HFFc6 (cell line): ENCODE measurements at regions not wholly inside any gene's neighbourhood (a gene's known extent, or its start where the extent isn't known, plus 50 kb on each side); places are given as distances from the start of the nearest gene placed in this dataset.
"Not testable (repeated sequence)": the region's sequence is repeated elsewhere in the genome, so short reads cannot be mapped to it uniquely, and the experiment has no call there.

Experiments used
- DNase-seq: peaks from one replicate; pipeline ENCODE4 v3.0.0-alpha.2; 2018
- H3K27ac Mint-ChIP-seq: 2 replicates; pipeline ENCODE4 v1.8.0; 2020; ENCODE audit warnings: mild to moderate bottlenecking, mixed read lengths
- H3K27me3 Mint-ChIP-seq: 2 replicates; pipeline ENCODE4 v1.8.0; 2021; ENCODE audit warnings: mild to moderate bottlenecking, moderate library complexity, mixed read lengths; ENCODE audit not compliant: insufficient read depth
- H3K36me3 Mint-ChIP-seq: 2 replicates; pipeline ENCODE4 v1.8.0; 2021; ENCODE audit warnings: low read depth, mixed read lengths
- H3K4me1 Mint-ChIP-seq: 2 replicates; pipeline ENCODE4 v1.8.0; 2020; ENCODE audit warnings: low read depth, mixed read lengths
- H3K4me3 Mint-ChIP-seq: 2 replicates; pipeline ENCODE4 v1.8.0; 2020; ENCODE audit warnings: mild to moderate bottlenecking, moderate library complexity, mixed read lengths
- H3K9me3 Mint-ChIP-seq: 2 replicates; pipeline ENCODE4 v1.8.0; 2020; ENCODE audit warnings: mild to moderate bottlenecking, mixed read lengths
- CTCF ChIP-seq: fragments of 200-600 bp; sonication (generic); IDR thresholded peaks from 2 replicates; pipeline ENCODE4 v1.5.0; 2021; ENCODE audit warnings: antibody characterized with exemption, mild to moderate bottlenecking

- Mint-ChIP-seq H3K27me3 (no peaks in the 10 kb centered on the region), H3K9me3 (no peaks in the 10 kb centered on the region), H3K4me1 (peaks cover 5% of the 10 kb centered on the region; the same call in 1 of the 2 replicates), H3K27ac (no peak overlapping the region), H3K36me3 (no peaks in the 10 kb centered on the region), H3K4me3 (no peak overlapping the region)
- no peak for TF ChIP-seq CTCF
- DNase-seq = no peak
These were observed 617.0 kb upstream of the CBLB start for GRCh38 chr3:106485802-106486201.

GRCh38 chr3:106486945-106487639, 618.3 kb upstream of the CBLB start:
- H3K9me3 Mint-ChIP-seq, H3K4me3 Mint-ChIP-seq, H3K27ac Mint-ChIP-seq, H3K36me3 Mint-ChIP-seq, H3K27me3 Mint-ChIP-seq, H3K4me1 Mint-ChIP-seq, DNase-seq: not testable (repeated sequence)

- H3K36me3 Mint-ChIP-seq = no peaks in the 10 kb centered on the region
- no peaks in the 10 kb centered on the region for H3K27me3 Mint-ChIP-seq
- no peaks in the 10 kb centered on the region for H3K9me3 Mint-ChIP-seq
- no peak overlapping the region for H3K27ac Mint-ChIP-seq
- DNase-seq = no peak
- H3K4me1 Mint-ChIP-seq = peaks cover 5% of the 10 kb centered on the region; the same call in 1 of the 2 replicates
- TF ChIP-seq CTCF = no peak
- no peak overlapping the region for H3K4me3 Mint-ChIP-seq
These were observed 619.5 kb upstream of the CBLB start for GRCh38 chr3:106488331-106488730.

GRCh38 chr3:106491796-106492195, 623.0 kb upstream of the CBLB start:
- TF ChIP-seq CTCF = no peak
- Mint-ChIP-seq H3K9me3 (no peaks in the 10 kb centered on the region), H3K27ac (no peak overlapping the region), H3K27me3 (no peaks in the 10 kb centered on the region), H3K4me1 (no peaks in the 10 kb centered on the region), H3K4me3 (no peak overlapping the region), H3K36me3 (no peaks in the 10 kb centered on the region)
- DNase-seq = no peak

- H3K27me3 Mint-ChIP-seq = no peaks in the 10 kb centered on the region
- peaks cover 17% of the 10 kb centered on the region for H3K4me1 Mint-ChIP-seq
- H3K9me3 Mint-ChIP-seq = no peaks in the 10 kb centered on the region; the same call in 1 of the 2 replicates
- no peak overlapping the region for H3K27ac Mint-ChIP-seq
- no peak for DNase-seq
- TF ChIP-seq CTCF = no peak
- no peak overlapping the region for H3K4me3 Mint-ChIP-seq
- H3K36me3 Mint-ChIP-seq = 0 out of 2 replicates have a peak, but pooled peaks cover 5% of the 10 kb centered on the region
These were observed 639.6 kb upstream of the CBLB start for GRCh38 chr3:106508331-106508893.

GRCh38 chr3:106510206-106510605, 641.4 kb upstream of the CBLB start:
- DNase-seq = peak; percentile 0
- no peak overlapping the region for H3K27ac Mint-ChIP-seq
- H3K9me3 Mint-ChIP-seq = no peaks in the 10 kb centered on the region; the same call in 1 of the 2 replicates
- 0 out of 2 replicates have a peak, but pooled peaks cover 5% of the 10 kb centered on the region for H3K36me3 Mint-ChIP-seq
- H3K4me3 Mint-ChIP-seq = no peak overlapping the region
- no peaks in the 10 kb centered on the region for H3K27me3 Mint-ChIP-seq
- H3K4me1 Mint-ChIP-seq = peaks cover 10% of the 10 kb centered on the region
- TF ChIP-seq CTCF = no peak
